Activated naive CD4-positive, alpha-beta T cell treated with anti-CD3 and anti-CD28 coated beads for 36 hours (primary cell): ENCODE measurements at regions not wholly inside any gene's neighbourhood (a gene's known extent, or its start where the extent isn't known, plus 50 kb on each side); places are given as distances from the start of the nearest gene placed in this dataset.

Experiments
- CTCF ChIA-PET: fragments of 350-600 bp; sonication (Branson Sonifier 250); formaldehyde crosslinking; loops from one replicate; lab custom pipeline; 2021; ENCODE audit warnings: antibody characterized with exemption; lab: Charles Lee
- DNase-seq: peaks from one replicate; pipeline ENCODE4 v3.0.0-alpha.2; 2020
- H3K27ac Mint-ChIP-seq: one replicate; pipeline ENCODE4 v1.8.0; 2021; ENCODE audit warnings: mild to moderate bottlenecking, mixed read lengths
- H3K27me3 Mint-ChIP-seq: one replicate; pipeline ENCODE4 v1.8.0; 2021; ENCODE audit warnings: low read depth, mixed read lengths
- H3K36me3 Mint-ChIP-seq: one replicate; pipeline ENCODE4 v1.8.0; 2021; ENCODE audit warnings: low read depth, mixed read lengths
- H3K4me1 Mint-ChIP-seq: one replicate; pipeline ENCODE4 v1.8.0; 2021; ENCODE audit warnings: low read depth, mixed read lengths
- H3K4me3 Mint-ChIP-seq: one replicate; pipeline ENCODE4 v1.8.0; 2021; ENCODE audit warnings: mild to moderate bottlenecking, moderate library complexity, mixed read lengths
- H3K9me3 Mint-ChIP-seq: one replicate; pipeline ENCODE4 v1.8.0; 2021; ENCODE audit warnings: mixed read lengths
- intact Hi-C: fragments of 100-400 bp; cut with micrococcal nuclease; formaldehyde crosslinking; loops from one replicate; pipeline ENCODE4 v1.15.1; 2023

DNA sequence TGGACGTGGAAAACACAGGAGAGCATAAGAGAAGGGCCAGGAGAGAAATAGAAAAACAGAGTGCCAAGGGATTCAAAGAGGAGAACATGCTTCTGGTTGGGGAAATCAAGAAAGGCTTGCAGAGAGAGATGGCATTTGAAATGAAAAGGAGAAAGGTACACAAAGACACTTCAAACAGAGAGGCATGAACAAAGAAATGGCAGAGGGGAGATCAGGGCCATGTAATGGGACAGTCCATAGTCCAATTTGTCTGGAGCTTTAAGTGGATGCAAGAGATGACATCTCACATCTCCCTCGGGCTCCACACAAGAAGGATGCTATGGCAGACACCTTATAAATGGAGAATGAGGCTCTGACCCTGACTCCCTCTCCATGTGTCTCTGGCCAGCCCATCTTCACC, 331.1 kb downstream of the MLLT3 start:
- no peak for DNase-seq
- intact Hi-C loops: no loop called here
- H3K27ac Mint-ChIP-seq: no peak overlapping the region

GRCh38 chr9:20290257-20290656, 332.0 kb downstream of the MLLT3 start:
- H3K36me3 Mint-ChIP-seq: peaks cover 2% of the 10 kb centered on the region
- peaks cover 3% of the 10 kb centered on the region for H3K9me3 Mint-ChIP-seq
- H3K4me3 Mint-ChIP-seq: no peak overlapping the region
- H3K4me1 Mint-ChIP-seq: peaks cover 24% of the 10 kb centered on the region
- intact Hi-C loops: no loop called here
- no peak overlapping the region for H3K27ac Mint-ChIP-seq
- no peaks in the 10 kb centered on the region for H3K27me3 Mint-ChIP-seq
- DNase-seq: no peak
- CTCF ChIA-PET: interaction anchor here (0.7 to 1.4 kb wide), 2 partner anchors 10 to 20 kb away, joined by 3 read pairs; no protein-coding TSS in a partner anchor

More for the DNA sequence above, 331.1 kb downstream of the MLLT3 start:
- Mint-ChIP-seq H3K9me3 (peaks cover 3% of the 10 kb centered on the region), H3K4me3 (no peak overlapping the region), H3K36me3 (peaks cover 2% of the 10 kb centered on the region), H3K4me1 (peaks cover 16% of the 10 kb centered on the region), H3K27me3 (no peaks in the 10 kb centered on the region)
- CTCF ChIA-PET: interaction anchor here (1.4 kb wide), 1 partner anchor 9 kb away, joined by 3 read pairs; no protein-coding TSS in a partner anchor

DNA sequence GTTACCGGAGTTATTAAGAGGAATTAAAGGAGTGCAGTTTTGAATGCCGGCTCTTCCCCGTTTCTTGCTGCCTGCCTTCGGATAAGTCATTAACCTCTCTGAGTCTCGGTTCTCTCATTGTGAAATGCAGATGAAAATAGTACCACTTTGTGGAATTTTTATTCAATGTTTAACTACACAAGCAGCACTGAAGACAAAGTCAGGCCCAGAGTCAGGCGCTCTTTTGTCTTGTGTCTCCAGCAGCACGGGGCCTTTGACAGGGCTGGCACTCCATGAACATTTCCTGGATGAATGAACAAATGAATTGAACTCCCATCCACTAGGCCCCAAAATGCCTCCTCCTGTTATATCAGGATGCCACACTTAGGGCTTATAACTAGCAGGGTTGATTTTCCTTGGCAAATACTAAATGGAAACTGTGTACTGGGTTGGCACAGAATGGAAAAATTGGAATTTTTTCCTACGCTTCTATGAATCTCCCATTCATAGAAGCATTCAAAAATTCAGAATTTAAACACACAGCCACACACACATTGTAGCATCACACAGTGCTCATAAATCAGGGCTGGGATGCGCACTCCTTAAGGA, 332.8 kb downstream of the MLLT3 start:
- Mint-ChIP-seq H3K36me3 (peaks cover 2% of the 10 kb centered on the region), H3K4me3 (no peak overlapping the region), H3K4me1 (peaks cover 27% of the 10 kb centered on the region), H3K27me3 (no peaks in the 10 kb centered on the region), H3K9me3 (peaks cover 3% of the 10 kb centered on the region), H3K27ac (no peak overlapping the region)
- DNase-seq: no peak
- intact Hi-C loops: no loop called here
- CTCF ChIA-PET: no interaction called here

GRCh38 chr9:20286969-20287368, 335.3 kb downstream of the MLLT3 start:
- Mint-ChIP-seq H3K4me1 (peaks cover 25% of the 10 kb centered on the region), H3K27ac (no peak overlapping the region), H3K9me3 (peaks cover 3% of the 10 kb centered on the region), H3K27me3 (no peaks in the 10 kb centered on the region), H3K4me3 (no peak overlapping the region), H3K36me3 (no peaks in the 10 kb centered on the region)
- intact Hi-C loops: no loop called here
- no peak for DNase-seq
- CTCF ChIA-PET: no interaction called here

DNA sequence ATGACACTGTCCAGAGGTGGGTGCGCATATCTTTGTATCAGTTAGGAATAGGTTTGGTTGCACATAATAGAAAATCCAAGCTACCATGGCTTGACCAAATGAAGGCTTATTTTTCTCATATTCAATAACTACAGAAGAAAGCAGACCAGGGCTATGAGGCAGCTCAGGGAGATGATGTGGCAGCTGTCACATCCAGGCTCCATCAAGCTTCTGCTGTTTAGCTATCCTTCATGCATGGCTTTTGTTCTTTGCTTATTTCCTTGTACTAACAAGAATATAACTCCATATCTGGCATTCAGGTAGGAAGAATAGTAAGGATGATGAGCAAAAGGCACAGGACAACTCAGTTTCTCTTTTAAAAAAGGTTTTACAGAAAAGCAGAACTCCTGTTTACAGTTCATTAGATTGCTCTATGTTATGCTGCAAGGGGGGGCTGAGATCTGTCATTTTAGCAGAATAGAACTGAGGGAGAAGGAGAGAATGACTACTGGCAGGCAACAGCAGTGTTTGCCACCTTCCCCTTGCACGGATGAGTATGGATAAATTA, 336.1 kb downstream of the MLLT3 start:
- Mint-ChIP-seq H3K36me3 (no peaks in the 10 kb centered on the region), H3K9me3 (no peaks in the 10 kb centered on the region), H3K27me3 (no peaks in the 10 kb centered on the region), H3K4me3 (no peak overlapping the region), H3K4me1 (peaks cover 25% of the 10 kb centered on the region), H3K27ac (no peak overlapping the region)
- CTCF ChIA-PET: no interaction called here
- intact Hi-C loops: no loop called here
- DNase-seq: no peak

- Mint-ChIP-seq H3K9me3 (no peaks in the 10 kb centered on the region), H3K4me1 (peaks cover 25% of the 10 kb centered on the region), H3K4me3 (no peak overlapping the region), H3K27ac (no peak overlapping the region), H3K27me3 (no peaks in the 10 kb centered on the region), H3K36me3 (no peaks in the 10 kb centered on the region)
- CTCF ChIA-PET: interaction anchor here (0.6 to 0.7 kb wide), 2 partner anchors 28 to 338 kb away, joined by 3 to 4 read pairs; no protein-coding TSS in a partner anchor
- no peak for DNase-seq
- intact Hi-C loops: no loop called here
Measured at GRCh38 chr9:20284601-20285289, 337.6 kb downstream of the MLLT3 start.

DNA sequence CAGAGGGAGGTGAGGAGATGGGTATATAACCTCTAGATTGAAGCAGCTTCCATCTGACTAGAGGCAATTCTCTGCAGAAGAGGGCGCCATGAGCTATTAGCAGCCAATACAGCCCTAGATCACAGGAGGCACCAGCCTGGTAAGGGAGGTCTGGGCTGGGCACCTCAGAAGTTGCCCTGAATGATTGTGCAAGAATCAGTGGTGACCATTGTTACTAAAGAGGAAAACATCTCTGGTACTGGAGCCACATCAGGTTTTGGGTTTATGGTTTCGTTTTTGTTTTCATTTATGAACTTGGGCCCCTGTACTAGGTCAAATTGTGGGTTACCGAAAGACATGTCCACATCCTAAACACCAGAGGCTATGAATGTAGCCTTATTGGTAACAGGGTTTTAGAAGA, 342.0 kb downstream of the MLLT3 start:
- Mint-ChIP-seq H3K4me3 (no peak overlapping the region), H3K27me3 (no peaks in the 10 kb centered on the region), H3K4me1 (peaks cover 3% of the 10 kb centered on the region), H3K27ac (no peak overlapping the region), H3K9me3 (peaks cover 23% of the 10 kb centered on the region), H3K36me3 (peaks cover 2% of the 10 kb centered on the region)
- intact Hi-C loops: no loop called here
- peak; percentile 10 for DNase-seq
- CTCF ChIA-PET: no interaction called here

DNA sequence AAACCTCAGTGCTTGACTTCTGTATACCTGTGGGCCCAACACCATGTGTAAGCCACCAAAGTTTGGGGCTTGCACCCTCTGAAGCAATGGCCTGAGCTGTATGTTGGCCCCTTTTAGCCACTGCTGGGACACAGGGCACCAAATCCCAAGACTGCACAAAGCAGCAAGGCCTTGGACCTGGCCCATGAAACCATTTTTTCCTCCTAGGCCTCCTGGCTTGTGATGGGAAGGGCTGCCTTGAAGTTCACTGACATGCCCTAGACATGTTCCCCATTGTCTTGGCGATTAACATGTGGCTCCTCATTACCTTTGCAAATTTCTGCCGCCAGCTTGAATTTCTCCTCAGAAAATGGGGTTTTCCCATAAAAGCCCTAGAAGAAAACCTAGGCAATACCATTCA, 345.5 kb downstream of the MLLT3 start:
- DNase-seq: no peak
- peaks cover 2% of the 10 kb centered on the region for H3K36me3 Mint-ChIP-seq
- CTCF ChIA-PET: no interaction called here
- intact Hi-C loops: no loop called here
- H3K9me3 Mint-ChIP-seq: peaks cover 23% of the 10 kb centered on the region
- H3K4me3 Mint-ChIP-seq: no peak overlapping the region
- no peak overlapping the region for H3K27ac Mint-ChIP-seq
- H3K27me3 Mint-ChIP-seq: no peaks in the 10 kb centered on the region
- H3K4me1 Mint-ChIP-seq: no peaks in the 10 kb centered on the region

- no peak for DNase-seq
- CTCF ChIA-PET: no interaction called here
- no peaks in the 10 kb centered on the region for H3K27me3 Mint-ChIP-seq
- no peak overlapping the region for H3K4me3 Mint-ChIP-seq
- no peaks in the 10 kb centered on the region for H3K36me3 Mint-ChIP-seq
- peaks cover 7% of the 10 kb centered on the region for H3K9me3 Mint-ChIP-seq
- no peak overlapping the region for H3K27ac Mint-ChIP-seq
- H3K4me1 Mint-ChIP-seq: peaks cover 16% of the 10 kb centered on the region
- intact Hi-C loops: loop anchor here (5.0 kb wide), 1 partner anchor 344 kb away; no protein-coding TSS in a partner anchor
Measured at GRCh38 chr9:20271723-20272122, 350.6 kb downstream of the MLLT3 start.

DNA sequence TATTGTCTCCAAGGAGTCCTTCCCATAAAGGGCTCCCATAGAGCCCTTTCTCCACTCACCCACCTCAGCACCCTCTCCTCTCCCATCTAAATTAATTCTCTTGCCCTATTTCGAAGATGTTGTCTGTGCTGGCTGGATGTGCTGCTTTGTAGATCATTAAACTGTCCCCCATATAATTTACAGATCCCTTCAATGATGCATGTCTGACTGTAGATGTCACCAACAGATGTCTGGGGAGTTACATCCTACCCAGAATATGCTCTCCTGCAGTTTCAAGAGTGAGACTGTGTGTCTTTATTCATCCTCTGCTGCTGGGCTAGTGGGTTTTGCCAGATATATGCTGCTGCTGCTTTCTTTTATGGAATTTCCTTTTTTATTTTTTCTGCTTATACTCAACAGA, 351.2 kb downstream of the MLLT3 start:
- intact Hi-C loops: loop anchor here (5.0 kb wide), 1 partner anchor 344 kb away; no protein-coding TSS in a partner anchor
- no peaks in the 10 kb centered on the region for H3K27me3 Mint-ChIP-seq
- CTCF ChIA-PET: no interaction called here
- no peak overlapping the region for H3K27ac Mint-ChIP-seq
- H3K36me3 Mint-ChIP-seq: no peaks in the 10 kb centered on the region
- H3K9me3 Mint-ChIP-seq: peaks cover 7% of the 10 kb centered on the region
- H3K4me1 Mint-ChIP-seq: peaks cover 16% of the 10 kb centered on the region
- no peak for DNase-seq
- H3K4me3 Mint-ChIP-seq: no peak overlapping the region

GRCh38 chr9:20270161-20270560, 352.1 kb downstream of the MLLT3 start:
- Mint-ChIP-seq H3K27me3 (no peaks in the 10 kb centered on the region), H3K36me3 (no peaks in the 10 kb centered on the region), H3K9me3 (no peaks in the 10 kb centered on the region), H3K4me3 (no peak overlapping the region), H3K27ac (no peak overlapping the region), H3K4me1 (peaks cover 16% of the 10 kb centered on the region)
- DNase-seq: no peak
- CTCF ChIA-PET: interaction anchor here (0.5 kb wide), 1 partner anchor 20 kb away, joined by 3 read pairs; no protein-coding TSS in a partner anchor
- intact Hi-C loops: loop anchor here (5.0 kb wide), 1 partner anchor 343 kb away; no protein-coding TSS in a partner anchor

GRCh38 chr9:20269620-20270019, 352.7 kb downstream of the MLLT3 start:
- Mint-ChIP-seq H3K9me3 (no peaks in the 10 kb centered on the region), H3K36me3 (no peaks in the 10 kb centered on the region), H3K27ac (no peak overlapping the region), H3K27me3 (no peaks in the 10 kb centered on the region), H3K4me1 (peaks cover 16% of the 10 kb centered on the region), H3K4me3 (no peak overlapping the region)
- CTCF ChIA-PET: no interaction called here
- intact Hi-C loops: loop anchor here (5.0 kb wide), 1 partner anchor 342 kb away; no protein-coding TSS in a partner anchor
- no peak for DNase-seq
